ENCODE measurements at regions not wholly inside any gene's neighbourhood (a gene's known extent, or its start where the extent isn't known, plus 50 kb on each side); places are given as distances from the start of the nearest gene placed in this dataset.
"Not testable (repeated sequence)": the region's sequence is repeated elsewhere in the genome, so short reads cannot be mapped to it uniquely, and the experiment has no call there.

GRCh38 chr7:150020210-150020609, 146.4 kb downstream of the ATP6V0E2 start:
- TF ChIP-seq CTCF (IDR thresholded peaks at IDR 0.05; ENCODE audit: low read length); EZH2 (IDR thresholded peaks at IDR 0.05; ENCODE audit: borderline replicate concordance, low read length): not testable (repeated sequence)
